NOMO-1 treated with dmso at 0.1 percent for 144 hours (cell line): ENCODE measurements at regions not wholly inside any gene's neighbourhood (a gene's known extent, or its start where the extent isn't known, plus 50 kb on each side); places are given as distances from the start of the nearest gene placed in this dataset.

Experiments
- DNase-seq: peaks from one replicate; lab custom pipeline; 2025; ENCODE audit not compliant: unreplicated experiment; lab: John Stamatoyannopoulos, UW

DNA sequence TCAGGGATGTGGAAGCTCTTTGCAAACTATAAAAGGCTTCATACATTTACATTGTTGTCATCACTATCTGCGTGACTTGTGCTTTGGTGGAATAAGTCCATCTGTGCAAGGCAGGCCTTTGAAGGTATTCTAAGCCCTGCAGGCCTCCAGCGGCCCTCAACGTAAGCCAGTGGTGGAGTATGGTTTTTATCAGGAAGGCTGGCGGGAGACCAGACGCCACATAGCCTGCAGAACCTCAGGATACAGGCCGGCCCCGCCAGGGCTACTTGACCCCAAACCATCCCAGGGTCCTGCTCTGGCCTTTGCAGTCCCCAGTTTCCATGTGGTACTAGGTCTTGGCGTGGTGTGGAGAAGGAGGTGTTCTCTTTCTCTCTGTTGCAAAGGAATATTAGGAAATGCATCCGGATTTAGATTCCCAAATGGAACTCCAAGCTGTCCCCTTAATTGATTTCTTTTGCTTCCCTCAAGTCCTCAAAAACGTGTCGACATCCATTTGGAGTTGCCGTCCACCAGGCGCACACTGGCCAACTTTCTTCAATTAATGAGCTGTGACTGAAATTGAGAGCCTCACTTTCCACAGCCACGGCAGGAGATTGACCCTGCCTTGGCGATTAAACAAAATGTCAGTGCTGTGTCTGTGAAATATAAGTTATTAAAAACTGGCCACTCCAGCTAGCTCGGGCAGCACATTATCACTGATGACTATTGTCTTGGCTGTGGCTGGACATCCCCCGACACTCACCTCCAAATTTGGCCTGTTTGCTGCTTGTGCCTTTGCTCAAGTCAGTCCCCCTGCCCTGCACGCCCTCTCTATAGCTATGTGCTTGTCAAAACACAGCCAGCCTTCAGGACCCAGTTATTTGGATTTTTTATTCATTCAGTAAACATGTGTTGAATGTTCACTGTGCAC, 239.8 kb upstream of the TLE3 start:
- no peak for DNase-seq

DNA sequence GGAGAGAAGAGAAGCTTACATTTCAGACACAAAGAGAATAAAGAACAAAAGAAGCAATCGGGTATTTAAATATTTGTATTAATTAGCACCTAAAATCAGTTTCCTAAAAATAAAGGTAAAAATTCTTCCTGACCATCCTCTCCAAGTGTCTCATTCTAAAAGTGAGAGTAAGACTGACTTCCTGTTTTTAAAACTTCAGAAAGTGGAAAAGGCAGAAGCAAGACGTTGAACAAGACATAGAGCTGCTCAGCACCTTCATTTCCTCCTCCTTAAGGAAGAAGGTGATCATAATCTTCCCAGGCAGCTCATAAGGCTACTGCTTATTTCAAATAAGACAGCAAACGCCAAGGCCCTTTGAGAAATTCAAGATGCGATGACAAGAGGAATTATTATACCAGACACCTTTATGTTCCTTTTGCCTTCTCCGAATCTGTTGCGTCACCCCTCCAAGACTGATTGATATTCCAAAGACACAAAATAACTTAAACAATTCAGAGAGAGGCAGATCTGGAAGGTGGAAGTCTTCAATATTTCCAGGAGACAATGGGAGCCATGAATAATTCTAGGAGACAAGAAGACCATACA, 238.8 kb upstream of the TLE3 start:
- DNase-seq = peak; percentile 27

DNA sequence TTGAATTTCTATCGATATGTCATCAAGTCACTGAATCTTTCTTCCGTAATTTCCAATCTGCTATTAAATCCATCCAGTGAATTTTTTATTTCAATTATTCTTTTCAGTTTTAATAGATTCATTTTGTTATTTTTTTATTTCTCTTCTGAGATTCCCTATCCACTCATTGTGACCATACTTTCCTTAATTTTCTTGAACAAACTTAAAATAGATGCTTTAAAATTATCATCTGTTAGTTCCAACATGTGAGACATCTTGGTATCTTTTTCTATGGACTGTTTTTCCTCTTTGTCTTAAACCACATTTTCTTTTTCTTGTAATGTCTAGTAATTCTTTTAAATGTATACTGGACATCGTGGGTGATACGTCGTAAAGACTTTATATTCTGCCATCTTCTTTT, 236.6 kb upstream of the TLE3 start:
- no peak for DNase-seq

DNA sequence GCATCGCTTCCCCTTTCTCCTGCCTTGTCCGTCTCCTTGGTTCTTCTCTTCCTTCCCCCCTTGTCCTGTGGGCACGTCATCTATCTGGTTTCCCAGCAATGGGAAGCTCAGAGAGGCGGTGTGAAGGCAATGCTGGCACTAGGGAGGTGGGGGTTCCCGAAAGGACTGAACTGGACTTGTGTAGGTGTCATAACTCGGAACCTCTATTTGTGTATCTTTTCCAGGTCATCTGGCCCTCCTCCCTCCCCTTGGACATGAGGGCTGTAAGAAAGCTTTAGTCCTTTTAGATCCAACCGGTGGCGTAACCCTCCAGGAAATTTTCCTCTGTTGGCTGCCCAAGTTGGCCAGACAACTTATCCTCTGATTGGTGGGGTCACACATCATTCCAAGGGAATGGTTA, 231.5 kb upstream of the TLE3 start:
- DNase-seq = no peak

DNA sequence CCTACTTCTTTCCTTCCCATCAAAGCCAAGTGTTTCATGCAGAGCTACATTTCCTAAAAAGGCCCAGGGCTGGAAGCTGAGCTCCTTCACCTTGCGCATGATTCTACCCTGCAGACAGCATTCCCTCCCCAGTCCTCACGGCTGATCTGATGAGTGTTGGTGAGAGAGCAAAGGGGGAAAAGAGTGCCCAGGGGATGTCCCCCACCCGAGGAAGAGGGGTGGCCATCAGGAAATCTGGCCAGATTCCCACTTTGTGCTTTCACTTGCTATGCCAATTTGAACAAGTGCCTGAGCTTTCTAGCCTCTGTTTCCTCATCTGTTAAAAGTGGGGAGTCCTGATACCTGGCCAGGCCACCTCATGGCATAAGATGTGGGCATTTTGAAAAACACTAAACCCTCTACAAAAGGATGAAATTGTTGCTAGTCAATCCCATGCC, 231.0 kb upstream of the TLE3 start:
- no peak for DNase-seq

DNA sequence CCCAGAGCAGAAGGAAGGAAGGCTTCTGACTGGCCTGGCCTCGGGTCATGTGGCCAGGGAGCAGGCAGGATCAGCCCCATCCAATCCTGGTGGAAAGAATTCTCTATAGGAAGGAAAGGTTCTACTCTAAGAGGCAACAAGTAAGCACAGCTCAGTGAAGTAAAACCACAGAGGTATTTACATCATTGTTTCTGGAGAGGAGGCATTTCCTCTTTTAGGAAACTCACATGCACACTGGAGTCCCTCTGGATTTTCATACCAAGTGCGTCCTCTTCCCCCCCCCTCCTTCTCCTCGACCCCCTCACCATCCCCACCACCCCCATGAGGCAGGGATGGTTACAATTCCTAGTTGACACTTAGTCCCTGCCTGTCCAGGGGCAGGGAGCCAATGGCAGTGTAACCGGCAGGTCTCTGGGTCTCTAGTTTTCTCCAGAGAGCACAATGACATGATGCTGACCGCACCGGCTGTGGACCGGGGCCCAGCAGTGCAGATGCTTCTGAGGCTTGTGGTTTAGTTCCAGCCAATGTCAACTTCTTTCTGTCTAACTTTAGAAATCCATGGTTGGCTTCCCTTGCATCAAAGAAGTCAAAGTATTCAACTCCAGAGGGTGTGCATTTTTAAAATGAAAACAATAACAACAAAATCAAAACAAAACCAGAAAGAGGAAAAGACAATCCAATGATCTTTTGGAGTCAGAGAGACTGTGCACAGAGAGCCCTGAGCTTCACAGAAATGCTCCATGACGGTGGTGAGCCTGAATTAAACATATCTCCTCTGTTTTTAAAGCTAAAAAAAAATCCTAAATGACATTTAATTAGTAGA, 230.3 kb upstream of the TLE3 start:
- peak; percentile 38 for DNase-seq

DNA sequence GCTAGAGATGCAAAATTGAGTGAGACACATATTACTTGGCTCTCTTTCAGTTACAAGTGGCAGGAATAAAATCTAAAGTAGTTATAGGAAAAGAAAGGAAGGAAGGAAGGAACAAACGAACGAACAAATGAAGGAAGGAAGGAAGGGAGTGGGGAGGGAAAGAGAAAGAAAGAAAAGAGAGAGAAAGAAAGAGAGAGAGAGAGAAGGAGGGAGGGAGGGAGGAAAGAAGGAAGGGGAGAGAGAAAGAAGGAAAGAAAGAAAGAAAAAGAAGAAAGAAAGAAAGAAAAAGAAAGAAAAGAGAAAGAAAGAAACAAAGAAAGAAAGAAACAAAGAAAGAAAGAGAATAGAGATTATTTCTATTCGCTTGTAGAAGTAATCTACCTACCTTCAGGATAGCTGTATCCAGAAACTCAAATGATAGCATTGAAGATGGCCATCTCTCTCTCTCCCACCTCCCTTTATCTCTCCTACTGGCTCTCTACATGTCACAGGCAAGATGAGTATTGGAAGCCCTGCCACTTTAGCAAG, 229.7 kb upstream of the TLE3 start:
- no peak for DNase-seq

DNA sequence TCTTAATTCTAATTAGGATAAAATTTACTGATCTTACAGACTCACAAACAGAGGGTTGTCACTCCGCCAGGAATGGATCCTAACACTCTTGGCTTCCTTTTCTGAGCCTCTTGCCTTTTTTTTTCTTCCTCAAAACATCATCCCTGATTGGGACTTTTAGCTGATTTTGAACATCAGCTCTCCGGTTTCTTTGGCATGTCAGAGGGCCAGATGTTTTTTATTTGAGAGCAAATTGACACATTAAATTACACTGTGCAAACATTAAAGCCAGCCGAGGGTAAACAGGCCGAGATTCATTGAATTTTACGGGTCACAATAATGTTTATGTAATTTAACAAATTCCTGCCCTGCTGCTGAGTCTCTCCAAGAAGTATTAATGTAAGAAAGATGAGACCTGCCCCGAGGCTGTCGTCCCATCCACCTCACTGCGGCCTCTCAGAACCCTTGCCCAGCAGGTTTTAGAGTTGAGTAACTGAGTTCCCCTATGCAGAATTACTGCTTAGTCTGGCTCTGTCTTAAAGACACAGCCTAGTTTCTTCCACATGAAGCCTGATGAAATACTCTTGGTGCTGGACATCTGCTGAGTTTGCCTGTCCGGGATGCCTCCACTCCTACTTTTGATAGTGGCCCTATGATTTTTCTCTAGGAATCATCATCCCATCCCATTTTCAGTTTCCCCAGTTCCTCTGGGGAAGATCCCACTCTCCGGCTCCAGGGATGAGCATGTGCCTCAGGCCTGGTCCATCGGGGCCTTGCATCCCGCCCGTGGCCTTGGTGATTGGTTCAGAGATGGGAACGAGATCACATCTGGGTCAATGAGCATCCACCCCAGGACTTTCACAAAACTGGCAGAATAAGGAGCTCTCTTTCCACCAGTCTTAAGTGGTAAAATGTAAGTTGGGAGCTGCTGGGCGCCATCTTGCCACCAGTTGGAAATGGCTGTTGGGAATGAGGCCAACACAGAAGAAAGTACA, 226.6 kb upstream of the TLE3 start:
- no peak for DNase-seq

DNA sequence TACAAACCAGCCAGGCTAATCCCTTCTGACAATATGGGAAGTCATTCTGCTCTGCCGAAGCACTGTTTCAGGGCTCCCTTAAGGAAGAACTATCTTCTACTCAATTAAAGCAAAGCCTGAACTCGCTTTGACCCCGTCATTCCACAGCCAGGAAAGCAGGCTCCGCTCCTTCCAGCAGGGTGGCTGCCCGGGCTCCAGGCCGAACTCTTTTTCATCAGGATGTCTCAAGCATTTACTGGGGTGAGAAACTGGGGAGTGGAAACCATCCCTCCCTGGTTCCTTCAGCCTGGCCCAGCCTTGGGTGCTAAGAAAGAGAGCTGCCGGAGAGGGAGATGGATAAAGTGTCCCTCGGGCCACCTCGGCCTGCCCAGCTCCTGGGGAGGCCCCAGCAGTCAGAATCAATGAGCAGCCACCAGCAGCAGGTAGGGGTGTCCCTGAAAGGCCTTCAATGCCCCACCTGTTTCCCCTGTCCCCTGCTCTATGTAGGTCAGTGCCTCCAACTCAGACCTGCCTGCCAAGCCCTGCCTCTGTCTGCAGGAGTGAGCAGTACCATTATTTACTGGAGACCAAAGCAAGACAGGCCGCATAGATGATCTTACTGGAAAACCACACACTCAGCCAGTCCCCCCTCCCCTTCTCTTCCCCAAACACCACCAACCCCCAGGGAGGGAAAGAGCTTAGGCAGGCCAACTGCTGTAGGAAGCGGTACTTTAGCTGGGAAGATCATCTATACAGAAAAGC, 225.6 kb upstream of the TLE3 start:
- no peak for DNase-seq

DNA sequence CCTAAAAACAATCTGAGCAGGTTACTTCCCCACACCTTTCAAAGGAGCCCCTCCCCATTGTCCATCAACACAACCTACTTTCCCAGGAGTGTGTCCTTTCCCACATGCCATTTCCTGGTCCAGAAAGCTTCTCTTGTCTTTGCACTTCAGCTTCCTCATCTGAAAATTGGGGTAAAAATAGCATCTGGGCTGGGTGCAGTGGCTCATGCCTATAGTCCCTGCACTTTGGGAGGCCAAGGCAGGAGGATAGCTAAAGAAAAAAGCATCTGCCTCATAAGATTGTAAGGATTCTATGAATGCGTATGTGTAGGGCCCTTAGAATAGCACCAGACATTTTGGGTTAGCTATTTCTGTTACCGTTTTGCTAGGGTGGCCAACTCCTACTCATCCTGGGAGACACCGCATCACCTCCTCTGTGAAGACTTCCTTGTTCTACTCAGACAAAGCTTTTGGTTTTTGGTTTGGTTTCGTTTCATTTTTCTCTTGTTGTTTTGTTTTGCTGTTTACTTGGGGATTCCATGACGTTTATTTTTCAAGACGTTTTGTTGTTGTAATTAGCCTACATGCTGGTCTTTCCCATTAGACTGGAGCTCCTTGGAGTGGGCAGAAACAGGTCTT, 224.4 kb upstream of the TLE3 start:
- no peak for DNase-seq

DNA sequence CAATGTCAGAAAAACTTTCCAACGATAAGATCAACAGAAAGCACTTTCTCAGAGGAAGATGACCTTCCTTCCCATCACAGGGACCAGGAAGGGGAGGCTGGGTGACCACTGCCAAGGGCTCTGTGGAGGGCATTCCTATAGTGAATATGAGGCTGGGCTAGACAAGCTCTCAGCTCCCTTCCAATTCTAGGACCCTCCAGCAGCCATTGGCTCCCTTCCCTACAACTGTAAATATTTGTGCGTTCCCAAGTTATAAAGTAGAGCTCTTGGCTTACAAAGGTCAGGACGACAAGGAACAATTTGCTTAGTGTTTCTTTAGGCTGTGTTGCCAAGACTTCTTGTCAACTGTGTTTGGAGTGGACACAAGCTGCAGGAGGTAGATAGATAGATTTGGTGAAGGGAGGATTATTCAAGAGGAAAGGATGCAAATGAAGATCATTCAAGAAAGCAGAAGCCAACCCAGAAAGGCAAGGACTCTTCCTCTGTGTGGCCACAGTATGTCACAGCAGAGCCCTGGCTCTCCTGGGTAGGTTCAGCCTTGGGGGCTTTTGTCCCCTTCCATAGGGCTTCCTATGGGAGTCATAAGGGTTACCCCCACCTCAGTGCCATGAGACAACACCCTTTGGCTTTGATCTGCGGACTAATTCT, 223.6 kb upstream of the TLE3 start:
- no peak for DNase-seq

DNA sequence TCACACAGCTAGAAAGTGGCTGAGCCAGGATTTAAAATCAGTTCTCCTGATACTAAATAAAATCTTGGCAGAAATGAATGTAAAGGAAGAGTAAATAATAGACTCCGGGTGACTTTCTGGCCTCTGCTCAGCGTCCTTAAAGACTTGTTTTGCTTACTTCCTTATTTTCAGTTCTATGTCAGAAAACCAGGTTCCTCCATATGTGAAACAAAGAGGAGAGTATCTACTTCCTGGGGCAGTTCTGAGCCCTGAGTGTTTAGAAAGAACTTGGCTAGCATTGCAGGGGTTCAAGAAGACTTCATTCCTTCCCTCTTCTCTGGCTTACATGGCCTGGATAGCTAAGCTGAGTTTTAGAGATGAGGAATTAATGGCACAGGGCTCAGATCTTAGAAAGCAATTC, 222.8 kb upstream of the TLE3 start:
- DNase-seq = peak; percentile 44

DNA sequence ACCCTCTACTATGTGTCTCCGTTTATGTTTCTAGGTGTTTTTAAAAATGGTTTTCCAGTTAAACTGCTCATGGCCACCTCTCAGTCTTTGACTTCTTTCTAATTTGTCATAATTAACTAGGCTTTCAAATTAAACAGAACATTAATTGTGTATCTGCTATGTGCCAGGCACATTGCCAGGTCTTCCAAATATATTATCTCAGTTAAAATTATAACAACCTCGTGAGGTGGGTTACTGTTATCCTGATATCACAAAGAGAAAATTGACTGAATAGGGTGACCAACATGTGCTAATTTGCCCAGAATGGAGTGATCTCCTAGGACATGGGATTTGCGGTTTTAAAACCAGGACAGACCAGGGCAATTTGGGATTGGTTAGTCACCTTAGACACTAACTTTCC, 222.4 kb upstream of the TLE3 start:
- no peak for DNase-seq

DNA sequence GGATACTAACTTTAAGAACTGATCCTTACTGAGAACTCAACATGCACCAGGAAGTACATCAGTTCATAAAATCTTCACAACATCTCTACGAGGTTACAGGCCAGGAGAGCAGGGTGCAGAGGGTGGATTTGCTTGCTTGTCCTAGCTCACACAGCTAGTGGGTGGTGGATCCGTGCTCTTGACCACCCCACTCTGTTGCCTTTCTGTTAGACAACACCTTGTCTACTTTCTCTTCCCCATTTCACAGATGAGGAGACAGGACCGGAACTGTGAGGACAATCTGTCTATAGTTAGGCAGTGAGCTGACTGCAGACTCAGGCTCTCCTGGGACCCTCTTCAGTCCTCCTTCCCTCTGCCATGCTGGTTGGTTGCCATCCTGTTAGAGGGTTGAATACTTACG, 221.7 kb upstream of the TLE3 start:
- peak; percentile 5 for DNase-seq

DNA sequence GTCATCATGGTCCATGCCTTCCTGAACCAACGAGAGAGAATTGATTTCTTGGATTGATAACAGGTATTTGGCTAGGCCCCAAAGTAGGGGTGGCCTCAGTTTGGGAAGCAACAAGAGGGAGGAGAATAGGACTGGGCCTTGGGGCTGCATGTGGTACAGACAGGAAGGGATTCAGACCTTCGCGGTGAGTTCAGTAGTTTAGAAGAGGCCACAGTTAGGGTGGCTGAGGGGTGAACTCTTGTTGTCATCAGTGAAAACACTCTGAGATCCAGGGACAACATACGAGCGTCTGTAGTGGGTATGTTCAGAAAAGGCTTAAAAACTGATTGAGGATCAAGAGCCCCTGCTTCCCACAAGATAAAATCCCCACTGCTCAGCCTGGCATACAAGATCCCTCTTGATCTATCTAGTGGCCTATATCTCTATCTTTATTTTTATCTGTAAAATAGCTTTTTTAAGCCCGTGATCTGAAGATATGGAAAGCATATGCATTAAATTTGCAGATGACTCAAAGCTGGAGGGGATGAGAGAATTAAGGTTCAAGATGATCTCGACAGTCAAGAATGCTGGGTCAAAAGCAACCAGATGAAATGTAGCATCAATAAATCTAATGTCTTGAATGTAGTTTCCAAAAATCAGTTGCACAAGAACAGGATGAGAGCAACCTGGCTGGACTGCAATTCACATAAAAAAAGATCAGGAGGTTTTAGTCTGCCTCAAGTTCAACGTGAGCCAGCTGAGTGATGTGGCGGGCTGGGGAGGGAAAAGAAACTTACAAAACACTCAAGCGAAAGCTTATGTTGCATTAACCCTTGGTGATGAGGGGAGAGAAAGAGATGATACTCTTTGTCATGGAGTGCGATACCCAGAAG, 221.1 kb upstream of the TLE3 start:
- no peak for DNase-seq

DNA sequence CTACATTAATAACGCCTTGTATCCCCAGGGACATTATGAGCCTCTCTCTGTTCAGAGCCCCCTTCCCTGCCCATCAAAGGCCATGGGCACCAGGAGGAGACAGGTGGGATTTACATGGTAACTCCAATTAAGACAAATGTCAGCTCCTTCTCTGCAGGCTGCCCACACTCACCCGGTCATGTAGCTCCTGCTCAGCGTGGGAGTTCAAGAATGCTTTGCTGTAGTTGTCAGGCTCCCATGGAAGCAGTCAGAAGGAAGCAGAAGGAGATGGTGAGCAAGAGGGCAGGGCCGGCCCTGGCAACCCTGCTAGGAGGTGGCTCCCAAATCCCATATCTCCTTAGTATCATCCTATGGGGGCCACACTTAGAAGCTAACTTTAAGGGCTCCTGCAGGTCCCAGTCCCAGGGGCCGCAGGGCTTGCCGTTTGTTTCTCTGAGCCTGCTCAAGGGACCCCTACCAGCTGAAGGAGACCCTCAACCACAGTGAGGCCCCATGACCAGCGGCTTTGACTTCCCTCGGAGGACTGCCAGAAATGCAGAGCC, 218.4 kb upstream of the TLE3 start:
- DNase-seq = no peak

DNA sequence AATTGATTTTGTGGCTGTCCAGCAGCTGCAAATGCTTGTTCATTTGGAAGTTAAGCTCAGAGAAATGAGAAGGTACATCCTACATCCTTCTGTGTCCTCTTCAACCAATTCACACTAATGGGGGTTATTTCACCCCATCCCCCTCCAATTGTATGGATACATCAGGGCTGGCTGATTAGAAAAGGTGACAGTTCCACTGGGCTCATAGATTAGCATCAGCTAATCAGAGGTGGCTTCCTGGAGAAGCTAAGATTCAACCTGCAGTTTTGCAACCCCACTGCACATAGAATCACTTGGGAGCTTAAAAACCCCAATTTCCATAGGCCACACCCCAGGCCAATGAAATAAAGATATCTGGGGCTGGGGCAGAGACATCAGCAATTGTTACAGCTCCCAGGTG, 217.7 kb upstream of the TLE3 start:
- DNase-seq = no peak

DNA sequence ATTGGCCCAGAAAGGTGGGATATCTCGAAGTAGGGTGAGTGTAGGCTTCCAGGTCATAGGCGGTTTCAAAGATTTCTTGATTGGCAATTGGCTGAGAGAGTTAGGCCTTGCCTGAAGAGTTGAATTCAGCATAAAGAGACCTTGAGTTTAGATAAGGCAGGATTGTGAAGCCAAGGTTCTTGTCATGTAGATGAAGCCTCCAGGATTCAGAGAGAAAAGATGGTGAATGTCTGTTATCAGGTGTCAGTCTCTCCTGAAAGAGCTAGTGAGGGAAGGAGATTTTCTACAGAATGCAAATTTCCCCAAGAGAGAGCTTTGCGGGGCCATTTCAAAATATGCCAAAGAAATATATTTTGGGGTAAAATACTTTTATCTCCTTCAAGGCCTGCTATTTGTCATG, 217.0 kb upstream of the TLE3 start:
- DNase-seq = no peak
